Activated T-cell treated with anti-CD3 and anti-CD28 coated beads, Interleukin-2, amount 50 U/mL, for 48 hours (primary cell): ENCODE measurements at regions not wholly inside any gene's neighbourhood (a gene's known extent, or its start where the extent isn't known, plus 50 kb on each side); places are given as distances from the start of the nearest gene placed in this dataset.
"Not testable (repeated sequence)": the region's sequence is repeated elsewhere in the genome, so short reads cannot be mapped to it uniquely, and the experiment has no call there.

Source experiments
- DNase-seq, 2 experiments: peaks; one replicate each; pipeline ENCODE4 v3.0.0-alpha.2; 2020

DNA sequence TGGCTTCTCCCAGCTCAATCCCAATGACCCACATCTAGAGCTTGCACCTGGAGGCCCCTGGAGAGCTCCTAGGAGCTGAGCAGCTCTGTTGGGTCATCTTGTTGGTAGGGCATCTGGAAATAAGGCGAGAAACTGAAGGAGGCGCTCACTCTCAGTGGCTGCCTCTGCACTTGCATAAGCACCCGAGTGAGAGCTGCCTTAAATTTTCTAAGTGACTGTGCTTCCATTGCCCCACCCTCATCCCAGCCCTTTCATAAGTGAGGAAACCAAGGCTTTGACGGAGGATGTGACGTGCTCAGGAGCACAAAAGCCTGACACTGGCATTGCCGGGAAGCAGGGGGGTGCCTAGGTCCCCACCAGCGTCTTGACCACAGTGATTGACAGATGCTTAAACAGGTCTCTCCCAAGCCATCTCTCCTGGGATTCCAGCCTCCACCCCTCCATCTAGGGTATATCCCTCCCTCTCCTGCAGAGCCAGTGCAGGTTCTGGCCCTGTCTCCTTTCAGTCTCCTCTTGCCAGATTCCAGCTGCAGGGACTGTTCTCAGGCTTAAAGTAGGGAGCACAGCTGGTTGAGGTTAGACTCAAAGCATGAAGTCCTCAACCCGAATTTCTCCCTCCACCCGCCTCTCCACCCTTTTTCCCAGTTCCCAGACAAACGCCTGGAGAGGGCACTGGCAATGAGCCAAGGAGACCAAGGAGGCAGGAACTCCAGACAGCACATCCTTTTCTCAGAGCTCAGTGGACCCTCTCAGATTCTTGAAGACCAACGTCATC lies 113.7 kb downstream of the IRX5 start:
- no peak for DNase-seq

DNA sequence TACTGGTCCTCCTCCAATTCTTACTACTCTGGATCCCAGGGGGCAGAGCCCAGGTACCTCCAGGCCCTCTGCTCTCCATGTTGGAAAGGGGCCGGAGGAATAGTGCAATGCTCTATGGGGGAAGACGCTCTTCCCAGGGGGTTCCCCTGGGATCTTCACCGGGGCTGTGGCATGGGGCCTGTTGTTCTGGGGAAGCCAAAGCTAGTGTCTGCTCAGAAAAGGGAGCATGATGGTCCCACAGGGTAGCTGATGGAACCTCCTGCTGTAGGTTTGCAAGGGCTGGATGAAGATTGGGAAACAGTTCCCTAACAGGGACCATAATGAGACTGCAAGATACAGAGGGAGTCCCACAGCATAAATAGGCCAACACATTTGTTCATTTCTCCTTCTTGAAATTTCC lies 114.7 kb downstream of the IRX5 start:
- DNase-seq: no peak

DNA sequence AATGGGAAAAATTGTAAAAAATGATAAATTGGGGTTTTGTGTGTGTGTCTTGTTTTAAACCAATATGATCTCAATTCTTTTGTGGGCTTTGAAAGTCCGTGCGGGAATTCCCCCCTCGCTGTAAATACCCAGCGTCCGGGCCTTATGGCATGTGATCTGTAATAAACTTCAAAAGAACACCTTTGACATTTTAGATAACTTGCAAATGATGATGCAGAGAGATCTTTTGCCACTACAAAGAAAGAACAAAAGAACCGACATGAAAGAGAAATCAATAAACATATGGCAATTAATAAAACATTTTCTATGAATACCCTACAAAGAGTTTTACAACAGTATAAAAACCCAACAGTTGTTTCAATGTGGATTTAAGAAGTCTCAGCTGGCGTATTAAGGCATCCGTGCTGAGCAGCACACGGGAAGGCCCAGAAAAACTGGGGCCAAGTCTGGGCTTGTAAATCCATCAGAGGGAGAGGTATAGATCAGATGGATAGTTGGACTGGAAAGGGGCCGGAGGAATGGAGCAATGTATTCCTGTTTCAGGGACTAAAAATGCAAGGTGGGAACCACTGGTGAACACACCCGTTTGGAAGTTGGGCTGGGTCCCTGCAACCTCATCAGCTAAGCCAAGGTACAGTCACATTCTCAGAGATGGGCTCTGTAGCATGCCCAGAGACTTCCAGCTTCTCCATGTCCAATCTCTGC lies 115.2 kb downstream of the IRX5 start:
- no peak for DNase-seq

DNA sequence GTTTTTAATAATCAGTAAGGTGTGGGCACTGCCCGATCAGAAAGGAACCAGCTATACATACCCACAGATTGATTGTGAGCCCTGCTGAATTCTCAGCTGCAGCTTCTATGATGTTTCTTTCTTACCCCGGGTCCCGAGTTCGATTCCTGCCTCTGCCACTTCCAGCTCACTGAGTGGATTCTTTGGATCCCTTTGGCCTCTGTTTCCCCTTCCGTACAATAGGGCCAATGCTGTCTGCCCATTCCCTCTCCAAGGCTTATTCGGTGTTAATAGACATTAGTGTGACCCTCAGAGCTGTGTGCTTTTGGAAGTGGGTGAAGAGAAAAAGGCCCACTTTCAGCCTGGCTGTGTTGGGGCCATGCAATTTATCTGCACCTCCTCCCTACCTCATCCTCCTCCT lies 115.8 kb downstream of the IRX5 start:
- DNase-seq: no peak

DNA sequence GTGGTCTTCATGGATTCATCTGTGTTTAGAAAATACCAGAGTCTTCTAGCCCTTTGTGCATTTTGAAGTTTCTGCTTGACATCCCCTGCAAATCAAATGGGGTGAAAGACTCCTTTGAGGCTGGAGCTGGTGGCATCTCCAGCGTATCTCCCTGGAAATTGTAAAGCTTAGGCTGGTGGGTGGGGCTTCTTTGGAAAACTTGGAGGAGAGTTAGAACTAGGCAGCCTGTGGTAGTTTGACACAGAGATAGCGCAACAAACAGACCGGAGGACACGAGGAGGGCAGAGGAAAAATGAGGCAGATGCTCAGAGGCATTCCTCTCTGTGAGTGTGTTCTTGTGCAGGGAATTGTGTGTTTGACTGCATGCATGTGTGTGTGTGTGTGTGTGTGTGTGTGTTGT lies 116.3 kb downstream of the IRX5 start:
- no peak for DNase-seq

DNA sequence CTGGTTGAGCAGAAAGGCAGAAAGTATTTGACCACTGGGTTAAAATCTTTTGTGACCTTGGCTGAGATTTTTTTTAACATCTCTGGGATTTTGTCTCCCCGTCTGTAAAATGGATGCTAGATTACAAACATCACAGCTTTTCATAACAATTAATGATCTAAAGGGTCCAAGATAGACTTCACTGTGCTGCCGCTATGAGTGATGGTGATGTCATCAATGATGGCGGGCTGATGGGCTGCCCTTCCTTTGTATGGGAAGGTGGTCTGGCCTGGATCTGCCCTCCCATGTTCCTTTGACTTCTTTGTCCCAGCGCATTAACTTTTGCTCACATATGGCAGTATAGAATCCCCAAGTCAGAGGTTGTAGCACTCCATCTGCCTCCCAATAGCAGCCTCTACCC lies 116.7 kb downstream of the IRX5 start:
- no peak for DNase-seq

DNA sequence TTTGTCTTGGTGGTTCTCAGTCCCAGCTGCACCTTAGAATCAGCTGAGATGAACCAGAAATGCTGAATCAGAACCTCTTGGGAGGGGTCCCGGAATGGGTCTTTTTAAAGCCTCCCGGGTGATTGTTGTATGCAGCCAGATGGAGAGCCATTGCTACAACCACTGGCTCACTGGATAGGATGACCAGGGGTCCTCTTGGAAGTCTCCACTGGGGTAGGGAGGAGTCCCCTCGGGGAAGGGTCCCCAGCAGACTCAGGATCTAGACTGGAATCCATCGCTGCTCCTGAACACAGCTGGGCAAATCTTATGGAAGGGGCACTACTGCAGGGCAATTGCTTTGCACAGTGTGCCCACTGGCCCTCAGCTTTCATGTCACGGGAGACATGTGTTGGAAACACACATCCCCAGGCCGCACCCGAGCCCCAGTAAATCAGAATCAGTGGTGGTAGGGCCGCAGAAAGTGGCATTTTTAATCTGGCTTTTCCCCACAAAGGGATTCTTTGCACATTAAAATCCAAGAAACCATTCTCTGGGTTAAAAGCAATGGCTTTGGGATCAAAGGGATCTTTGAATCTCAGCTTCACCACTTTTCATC lies 117.3 kb downstream of the IRX5 start:
- no peak for DNase-seq

DNA sequence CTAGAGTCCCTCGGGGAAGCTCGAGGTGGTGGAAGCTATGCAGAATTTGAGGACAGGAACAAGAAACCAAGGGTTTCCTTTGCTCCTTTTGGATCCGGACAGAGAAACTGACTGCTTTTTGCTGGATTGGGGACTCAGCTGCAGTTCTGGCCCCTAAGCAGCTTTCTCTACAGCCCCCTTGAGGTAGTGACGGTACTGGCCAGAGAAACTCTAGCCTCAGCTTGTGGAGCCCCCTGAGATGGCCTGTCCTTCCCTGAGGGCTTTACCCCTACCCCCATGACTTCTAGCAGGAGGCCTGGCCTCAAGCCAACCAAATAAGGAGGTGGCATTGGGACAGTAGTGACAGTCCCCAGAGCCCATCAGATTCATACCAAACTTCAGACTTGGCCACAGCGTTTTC lies 118.1 kb downstream of the IRX5 start:
- DNase-seq: no peak

DNA sequence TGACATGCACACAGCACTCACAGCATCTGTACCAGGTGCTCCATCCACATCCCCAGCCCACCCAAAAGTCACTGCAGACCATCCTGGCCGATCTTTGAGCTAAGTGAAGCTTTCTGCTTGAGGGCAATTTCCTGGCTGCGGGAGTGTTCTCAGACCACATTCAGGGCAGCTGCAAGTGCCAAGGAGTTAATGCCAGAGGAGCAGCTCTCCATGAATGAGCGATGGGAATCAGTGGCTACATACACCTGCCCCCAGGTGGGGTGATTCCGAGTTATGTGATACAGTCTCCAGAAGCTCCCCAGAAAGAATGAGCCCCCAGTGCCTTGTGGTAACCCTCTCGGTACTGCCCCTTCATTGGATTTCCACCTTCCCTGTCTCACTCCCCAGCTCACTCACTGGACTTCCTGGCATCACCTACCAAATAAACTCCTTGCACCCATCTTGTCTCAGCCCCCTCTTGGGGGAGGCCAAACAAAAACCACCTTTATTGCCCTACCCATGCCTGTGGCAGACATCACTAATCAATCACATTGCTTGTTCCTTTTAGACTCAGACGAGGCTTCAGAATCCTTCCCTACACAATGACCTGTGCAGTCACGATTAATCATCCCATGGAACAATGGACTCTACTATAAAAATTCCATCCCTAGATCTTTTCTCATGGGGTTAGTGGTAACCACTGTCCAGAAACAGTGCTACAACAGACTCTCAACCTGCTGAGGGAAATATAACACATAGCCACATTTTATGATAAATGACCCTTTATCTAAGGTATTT lies 121.1 kb downstream of the IRX5 start:
- no peak for DNase-seq

DNA sequence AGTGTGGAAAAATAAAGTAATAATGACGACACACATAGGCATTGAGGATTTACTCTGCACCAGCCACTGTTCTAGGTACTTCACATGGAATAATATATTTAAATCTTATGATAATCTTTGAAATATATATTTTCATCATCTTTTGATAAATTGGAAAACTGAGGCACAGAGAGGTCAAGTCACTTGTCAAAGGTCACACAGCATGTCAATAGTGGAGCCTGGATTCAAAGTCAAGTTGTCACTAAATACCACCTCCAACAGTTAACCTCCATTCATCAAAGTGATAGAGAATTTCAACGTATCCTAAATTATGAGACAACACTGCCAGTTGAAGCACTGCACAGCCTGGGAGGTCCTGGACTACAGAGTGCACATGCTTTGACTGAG lies 121.7 kb downstream of the IRX5 start:
- no peak for DNase-seq

DNA sequence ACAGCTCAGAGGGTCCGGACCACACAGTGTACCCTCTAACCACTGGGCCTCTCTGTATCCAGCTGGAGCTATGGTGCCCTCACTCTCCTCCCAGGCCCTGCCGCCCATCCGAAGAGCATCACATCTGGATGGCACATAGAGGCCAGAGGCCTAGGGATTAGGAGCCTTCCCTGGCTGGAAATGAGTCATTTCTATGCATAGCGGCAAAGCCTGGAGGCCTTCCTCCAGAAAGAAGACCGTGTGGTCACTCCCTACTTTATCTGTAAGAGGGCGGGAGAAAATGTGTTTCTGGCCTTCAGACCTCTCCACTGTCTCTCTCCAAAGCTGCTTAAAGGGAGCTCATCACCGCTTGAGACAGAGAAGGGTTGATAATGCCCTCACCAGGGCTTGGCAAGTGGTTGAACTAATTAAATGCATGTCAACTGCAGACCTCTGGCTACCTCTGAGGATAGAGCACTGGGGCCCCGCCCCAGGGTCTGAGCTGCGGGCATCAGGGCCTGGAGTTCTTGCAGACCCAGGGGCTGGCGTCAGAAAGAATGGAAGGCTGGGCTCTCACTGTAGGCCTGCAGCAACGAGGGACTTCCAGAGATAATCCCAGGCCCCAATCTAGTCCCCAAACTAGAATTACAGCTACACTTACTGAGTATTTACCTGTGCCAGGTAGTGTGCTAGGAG lies 122.2 kb downstream of the IRX5 start:
- DNase-seq: no peak

DNA sequence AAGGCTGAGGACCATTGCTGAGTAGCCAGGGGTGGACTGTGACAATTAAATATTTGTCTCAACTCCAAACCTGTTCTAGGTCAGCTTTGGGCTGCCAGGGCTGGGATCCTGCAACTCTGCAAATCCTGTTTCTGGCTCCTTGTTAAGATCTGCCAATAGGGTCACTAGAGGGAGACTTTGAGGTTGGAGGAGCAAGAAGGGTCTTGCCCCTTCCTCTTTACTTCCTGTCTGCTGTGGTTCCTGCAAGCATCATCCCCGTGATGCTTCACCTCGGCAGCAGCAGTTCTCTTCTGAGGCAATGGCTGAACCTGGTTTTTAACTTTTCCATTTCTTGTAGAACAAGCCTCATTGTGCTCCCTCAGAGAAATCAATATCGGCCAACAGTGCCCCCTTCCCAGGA lies 124.6 kb downstream of the IRX5 start:
- DNase-seq: no peak

DNA sequence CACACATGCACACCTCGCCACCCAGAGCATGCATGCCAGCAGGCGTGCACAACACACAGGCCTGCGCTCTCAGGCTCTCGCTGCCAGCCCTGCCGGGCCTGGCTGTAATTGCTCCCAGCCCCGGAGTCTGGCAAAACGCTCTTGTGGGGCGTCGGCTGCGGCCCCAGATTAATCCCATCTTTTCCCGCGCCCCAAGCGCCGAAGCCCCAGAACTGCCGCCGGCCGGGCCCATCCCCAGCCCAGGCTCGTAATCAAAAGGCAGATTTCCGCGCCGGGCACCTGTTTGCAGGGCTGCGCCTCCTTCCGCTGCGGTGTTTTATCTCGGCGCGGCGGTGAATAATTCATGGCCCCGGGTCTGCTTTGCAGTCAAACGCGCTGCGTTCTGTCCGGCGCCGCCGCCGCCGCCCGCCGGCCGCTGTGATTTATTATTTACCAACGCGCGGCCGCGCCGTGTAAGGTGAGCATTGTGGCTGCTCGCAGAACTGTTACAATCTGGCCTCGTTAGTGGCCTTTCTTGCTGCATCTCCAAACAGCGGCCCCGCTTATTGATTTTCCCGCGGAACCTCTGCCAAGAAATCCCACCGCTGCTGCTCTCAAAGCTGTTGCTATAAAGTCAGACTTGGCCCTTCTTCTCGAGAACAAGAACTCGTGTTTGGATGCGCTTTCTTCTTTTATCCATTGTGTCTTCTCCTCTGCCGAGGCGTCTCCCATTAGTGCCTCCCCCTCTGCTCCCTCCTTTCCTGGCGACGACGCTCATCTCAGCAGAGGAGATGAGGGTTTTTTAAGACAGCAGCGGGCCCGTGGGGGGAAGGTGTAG lies 126.1 kb downstream of the IRX5 start:
- no peak for DNase-seq

DNA sequence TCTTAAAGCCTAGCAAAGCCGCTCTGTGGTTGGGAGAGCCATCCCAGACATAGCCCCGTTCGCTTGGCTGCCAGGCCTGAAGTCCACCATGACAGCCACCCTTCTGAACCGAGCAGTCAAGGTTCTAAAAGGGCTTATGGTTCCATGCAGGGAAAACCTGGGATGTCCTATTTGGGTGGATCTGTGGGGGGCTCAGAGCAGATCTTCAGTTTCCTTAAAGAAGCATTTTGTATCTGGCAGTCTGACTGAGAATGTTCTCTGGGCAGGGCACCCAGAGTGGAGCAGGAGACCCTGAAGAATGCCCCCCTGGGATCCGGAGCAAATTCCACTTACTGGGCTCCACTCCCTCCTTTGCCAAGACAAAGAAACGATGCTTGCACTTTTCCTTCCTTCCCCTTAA lies 127.2 kb downstream of the IRX5 start:
- DNase-seq: no peak

DNA sequence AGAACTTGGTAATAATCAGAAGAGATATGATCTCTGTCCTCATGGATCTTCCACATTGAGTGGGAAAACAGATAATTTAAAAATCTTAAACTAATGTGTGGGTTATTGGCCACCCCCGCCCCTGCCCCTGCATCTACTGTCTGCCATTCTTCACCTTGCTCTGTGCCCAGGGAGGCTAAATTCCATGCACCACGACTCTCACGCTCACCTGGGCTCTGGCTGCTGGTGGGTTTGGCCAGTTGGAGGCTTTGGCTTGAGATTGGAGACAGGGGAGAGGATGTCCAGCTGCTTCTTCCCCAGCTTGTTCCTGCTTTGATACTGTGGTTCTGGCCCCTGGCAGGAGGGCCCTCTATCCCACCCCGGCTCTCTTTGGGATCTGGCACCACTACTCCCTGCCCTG lies 127.9 kb downstream of the IRX5 start:
- no peak for DNase-seq

DNA sequence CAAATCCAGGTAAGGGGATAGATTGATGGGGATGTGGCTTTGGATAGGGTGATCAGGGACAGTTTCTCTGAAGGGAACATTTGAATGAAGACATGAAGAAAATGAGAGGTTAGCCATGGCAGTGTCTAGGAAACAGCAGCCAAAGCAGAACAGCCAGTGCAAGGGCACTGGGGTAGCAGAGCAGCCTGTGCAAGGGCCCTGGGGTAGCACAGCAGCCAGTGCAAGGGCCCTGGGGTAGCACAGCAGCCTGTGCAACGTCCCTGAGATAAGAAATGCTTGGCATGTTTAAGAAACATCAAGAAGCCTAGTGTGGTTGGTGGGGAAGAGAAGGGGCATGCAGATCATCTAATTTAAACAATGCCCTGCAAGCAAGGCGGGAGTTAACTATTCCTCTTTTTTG lies 128.5 kb downstream of the IRX5 start:
- DNase-seq: no peak

DNA sequence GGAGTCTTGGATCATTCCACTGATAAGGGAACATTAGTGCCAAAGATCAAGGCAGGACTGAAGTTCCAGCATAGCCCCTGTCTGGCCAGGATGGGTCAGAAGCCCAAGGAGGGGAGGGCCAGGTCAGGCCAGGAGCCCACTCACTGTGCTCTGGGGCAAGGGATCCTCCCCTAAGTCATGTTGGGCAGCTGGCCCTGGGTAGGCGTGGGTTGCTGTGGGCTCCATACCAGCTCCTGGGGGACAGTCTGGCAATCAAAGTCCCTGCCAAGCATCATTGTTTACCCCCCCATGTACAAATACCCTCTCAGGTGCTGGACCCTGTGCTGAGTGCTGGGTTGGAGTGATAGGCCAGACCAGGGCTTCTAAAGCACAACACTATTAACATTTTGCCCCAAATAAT lies 130.5 kb downstream of the IRX5 start:
- no peak for DNase-seq

DNA sequence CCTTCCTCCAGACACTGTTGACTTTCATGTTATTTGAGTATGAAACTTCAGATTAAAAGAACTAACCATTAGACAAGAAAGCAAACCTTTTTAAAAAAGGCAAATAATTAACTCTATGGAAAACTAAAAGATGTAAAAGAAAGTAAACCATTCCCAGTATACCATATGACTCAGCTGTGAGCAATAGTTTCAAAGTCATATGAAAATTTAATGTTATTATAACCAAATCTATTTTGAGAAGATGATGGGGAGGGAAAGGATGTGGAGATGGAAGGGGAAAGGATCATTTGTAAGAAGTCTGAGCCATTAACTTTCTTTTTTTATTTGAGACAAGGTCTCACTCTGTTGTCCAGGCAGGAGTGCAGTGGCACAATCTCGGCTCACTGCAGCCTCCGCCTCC lies 131.8 kb downstream of the IRX5 start:
- DNase-seq: no peak

DNA sequence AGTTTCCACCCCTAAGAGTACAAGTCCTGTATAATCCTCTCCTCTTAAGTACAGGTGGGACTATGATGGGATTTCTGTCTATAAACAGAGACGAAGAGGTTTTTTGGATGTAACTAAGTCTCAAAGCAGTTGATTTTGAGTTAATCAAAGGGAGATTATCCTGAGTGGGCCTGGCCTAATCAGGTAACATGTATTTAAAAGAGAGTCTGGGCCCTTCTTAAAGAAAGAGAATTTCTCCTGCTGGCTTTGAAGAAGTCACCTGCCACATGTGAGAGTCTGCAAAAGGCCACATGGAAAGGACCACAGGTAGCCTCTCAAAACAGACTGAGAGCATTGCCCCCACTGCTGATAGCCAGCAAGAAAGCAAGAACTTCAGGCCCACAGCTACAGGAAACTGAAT lies 142.3 kb downstream of the IRX5 start:
- DNase-seq: no peak

DNA sequence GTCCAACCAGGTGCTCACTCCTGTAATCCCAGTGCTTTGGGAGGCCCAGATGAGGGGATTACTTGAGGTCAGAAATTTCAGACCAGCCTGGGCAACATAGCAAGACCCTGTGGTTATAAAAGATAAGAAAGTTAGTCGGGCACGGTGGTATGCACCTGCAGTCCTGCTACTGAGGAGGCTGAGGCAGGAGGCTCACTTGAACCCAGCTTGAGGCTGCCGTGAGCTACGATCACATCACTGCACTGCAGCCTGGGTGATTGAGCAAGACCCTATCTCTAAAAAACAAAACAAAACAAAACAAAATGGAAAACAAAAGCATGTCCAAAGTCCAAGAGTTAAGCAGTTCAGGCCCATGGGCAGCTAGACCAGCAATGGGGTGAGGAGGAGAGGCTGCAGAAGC lies 143.2 kb downstream of the IRX5 start:
- no peak for DNase-seq

DNA sequence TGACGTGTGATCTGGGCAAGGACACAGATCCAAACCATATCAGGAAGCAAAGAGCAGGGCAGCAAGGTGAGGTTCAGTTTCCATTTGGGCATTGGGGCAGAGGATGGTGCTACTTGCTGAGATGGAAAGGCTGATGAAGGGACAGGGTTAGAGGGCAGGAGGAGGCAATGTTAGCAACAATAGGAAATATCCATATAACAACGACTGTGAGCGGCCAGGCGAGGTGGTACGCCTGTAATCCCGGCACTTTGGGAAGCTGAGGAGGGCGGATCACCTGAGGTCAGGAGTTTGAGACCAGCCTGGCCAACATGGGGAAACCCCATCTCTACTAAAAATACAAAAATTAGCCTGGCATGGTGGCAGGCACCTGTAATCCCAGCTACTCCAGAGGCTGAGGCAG lies 144.5 kb downstream of the IRX5 start:
- not testable (repeated sequence) for DNase-seq

DNA sequence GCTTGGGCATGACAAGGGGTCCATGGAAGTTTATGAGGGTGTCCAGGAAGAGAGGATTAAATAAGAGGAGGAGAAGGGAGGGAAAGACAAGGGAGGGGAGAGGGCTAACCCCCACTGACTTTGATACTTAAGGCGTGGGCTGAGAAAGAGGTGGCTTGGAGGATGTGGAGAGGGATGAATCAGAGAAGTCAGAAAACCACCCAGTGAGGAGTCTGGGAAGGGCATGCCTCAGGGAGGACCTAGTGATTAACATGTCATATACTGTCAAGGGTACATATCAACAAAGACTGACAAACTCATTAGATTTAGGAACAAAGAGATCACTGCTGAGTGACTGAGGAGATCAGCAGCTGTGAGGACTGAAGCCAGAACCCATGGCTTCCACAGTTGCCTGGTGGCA lies 145.4 kb downstream of the IRX5 start:
- DNase-seq: no peak
